ENCODE measurements at regions not wholly inside any gene's neighbourhood (a gene's known extent, or its start where the extent isn't known, plus 50 kb on each side); places are given as distances from the start of the nearest gene placed in this dataset.

DNA sequence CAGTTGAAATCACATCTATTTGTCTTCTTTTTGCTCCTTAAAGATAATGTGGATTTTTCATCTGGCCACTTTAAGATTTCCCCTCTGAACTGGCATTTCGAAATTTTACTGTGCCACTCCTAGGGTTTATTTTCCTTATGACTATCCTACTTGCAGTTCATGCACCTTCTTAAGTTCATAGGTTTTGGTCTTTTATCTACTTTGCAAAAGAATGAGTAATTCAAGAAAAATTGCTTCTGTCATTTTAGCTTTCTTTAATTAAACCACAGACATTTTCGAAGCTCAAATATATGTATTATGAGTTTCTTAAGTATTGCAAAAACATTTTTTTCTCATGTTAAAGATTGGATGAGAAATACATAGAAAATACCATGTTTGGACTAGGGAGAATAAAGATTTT, 1244.8 kb upstream of the TMPRSS15 start:
- TF ChIP-seq, protein P1, sequence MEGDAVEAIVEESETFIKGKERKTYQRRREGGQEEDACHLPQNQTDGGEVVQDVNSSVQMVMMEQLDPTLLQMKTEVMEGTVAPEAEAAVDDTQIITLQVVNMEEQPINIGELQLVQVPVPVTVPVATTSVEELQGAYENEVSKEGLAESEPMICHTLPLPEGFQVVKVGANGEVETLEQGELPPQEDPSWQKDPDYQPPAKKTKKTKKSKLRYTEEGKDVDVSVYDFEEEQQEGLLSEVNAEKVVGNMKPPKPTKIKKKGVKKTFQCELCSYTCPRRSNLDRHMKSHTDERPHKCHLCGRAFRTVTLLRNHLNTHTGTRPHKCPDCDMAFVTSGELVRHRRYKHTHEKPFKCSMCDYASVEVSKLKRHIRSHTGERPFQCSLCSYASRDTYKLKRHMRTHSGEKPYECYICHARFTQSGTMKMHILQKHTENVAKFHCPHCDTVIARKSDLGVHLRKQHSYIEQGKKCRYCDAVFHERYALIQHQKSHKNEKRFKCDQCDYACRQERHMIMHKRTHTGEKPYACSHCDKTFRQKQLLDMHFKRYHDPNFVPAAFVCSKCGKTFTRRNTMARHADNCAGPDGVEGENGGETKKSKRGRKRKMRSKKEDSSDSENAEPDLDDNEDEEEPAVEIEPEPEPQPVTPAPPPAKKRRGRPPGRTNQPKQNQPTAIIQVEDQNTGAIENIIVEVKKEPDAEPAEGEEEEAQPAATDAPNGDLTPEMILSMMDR (IDR thresholded peaks at IDR 0.05 in 8 of 11, conservative IDR thresholded peaks at IDR 0.05 in 3 of 11) = no peak
- TF ChIP-seq POLR2A (IDR thresholded peaks at IDR 0.05) = no peak
